HCT116 (cell line): ENCODE measurements at regions not wholly inside any gene's neighbourhood (a gene's known extent, or its start where the extent isn't known, plus 50 kb on each side); places are given as distances from the start of the nearest gene placed in this dataset.

Experiments
- ATAC-seq: fragments of 200-7000 bp; cut with Tn5 transposase; 2 replicates; pipeline ENCODE4 v1.9.1; 2020; ENCODE audit warnings: mild to moderate bottlenecking, moderate library complexity
- BruUV-seq: library from RNA; stranded (reverse); fragments of 400-500 nt; replicated peaks from 2 replicates; lab custom pipeline; 2021; lab: Mats Ljungman, UMichigan
- CTCF ChIA-PET: fragments of 300-600 bp; sonication (Branson Sonifier 250); formaldehyde crosslinking; loops from one replicate; lab custom pipeline; 2021; ENCODE audit warnings: antibody characterized with exemption; lab: Charles Lee
- POLR2A ChIA-PET: fragments of 300-600, 350-600 bp; sonication (Branson Sonifier 250); formaldehyde crosslinking; loops from one replicate; lab custom pipeline; 2021; ENCODE audit warnings: antibody characterized with exemption; lab: Charles Lee
- RAD21 ChIA-PET, 2 experiments: fragments of 300-600 bp; sonication (Branson Sonifier 250); formaldehyde crosslinking; loops; one replicate each; lab custom pipeline; 2023; ENCODE audit warnings: low total read pairs in 2 of 2; ENCODE audit not compliant: uncharacterized antibody in 2 of 2, unreplicated experiment in 2 of 2, low non-redundant PET in 1 of 2; lab: Charles Lee
- DNase-seq: peaks from one replicate; pipeline ENCODE4 v3.0.0-alpha.2; 2010; ENCODE audit warnings: low read depth, low spot score
- H2AFZ ChIP-seq: fragments of 200-600 bp; shearing (Covaris generic), sonication (generic); 2 replicates; pipeline ENCODE4 v1.6.1; 2017; ENCODE audit warnings: low read depth, mixed run types, mixed read lengths, antibody characterized with exemption, low read length; ENCODE audit not compliant: poor library complexity, severe bottlenecking
- H3K27ac ChIP-seq: 2 replicates; pipeline ENCODE4 v1.5.1; 2012; ENCODE audit warnings: low read depth, low read length
- H3K27me3 ChIP-seq: fragments of 200-600 bp; sonication (generic); 2 replicates; pipeline ENCODE4 v1.6.1; 2016; ENCODE audit warnings: mixed run types, low read length, mixed read lengths; ENCODE audit not compliant: insufficient read depth
- H3K36me3 ChIP-seq, 2 experiments: fragments of 200-500 bp in 1 of 2; fragments of 200-600 bp in 1 of 2; sonication (Bioruptor generic) in 1 of 2; sonication (generic) in 1 of 2; 2 replicates each; pipeline versions ENCODE4 v1.5.1 to v1.6.1; 2014 to 2016; ENCODE audit warnings: low read length in 2 of 2, inconsistent platforms in 1 of 2, mixed read lengths in 1 of 2, mixed run types in 1 of 2; ENCODE audit not compliant: insufficient read depth in 2 of 2, control insufficient read depth in 1 of 2
- H3K4me1 ChIP-seq, 2 experiments: fragments of 200-600 bp in 1 of 2; sonication (generic) in 1 of 2; 2 replicates each; pipeline versions ENCODE4 v1.5.1 to v1.6.1; 2012 to 2017; ENCODE audit warnings: low read length in 2 of 2, inconsistent platforms in 1 of 2, mild to moderate bottlenecking in 1 of 2, mixed read lengths in 1 of 2, mixed run types in 1 of 2, moderate library complexity in 1 of 2; ENCODE audit not compliant: insufficient read depth in 2 of 2, control insufficient read depth in 1 of 2
- H3K4me2 ChIP-seq: fragments of 200-600 bp; sonication (generic); 2 replicates; pipeline ENCODE4 v1.6.1; 2017; ENCODE audit warnings: mixed run types, low read length, mixed read lengths
- H3K4me3 ChIP-seq, 2 experiments: fragments of 200-600 bp in 1 of 2; sonication (generic) in 1 of 2; replicated peaks in 1 of 2; 2 replicates each; pipeline ENCODE4 v1.5.1; 2011 to 2016; ENCODE audit warnings: low read length in 2 of 2, control low read depth in 1 of 2, low read depth in 1 of 2, mild to moderate bottlenecking in 1 of 2, mixed read lengths in 1 of 2, mixed run types in 1 of 2
- H3K79me2 ChIP-seq: fragments of 200-600 bp; sonication (generic); 2 replicates; pipeline ENCODE4 v1.6.1; 2017; ENCODE audit warnings: mild to moderate bottlenecking, mixed run types, low read length, moderate library complexity, mixed read lengths; ENCODE audit not compliant: insufficient read depth
- H3K9ac ChIP-seq: fragments of 200-600 bp; sonication (generic); 2 replicates; pipeline ENCODE4 v1.6.1; 2016; ENCODE audit warnings: low read length, mixed read lengths
- H3K9me2 ChIP-seq: fragments of 200-600 bp; sonication (generic), shearing (Covaris generic); 2 replicates; pipeline ENCODE4 v1.6.1; 2017; ENCODE audit warnings: mixed run types, mild to moderate bottlenecking, moderate library complexity; ENCODE audit not compliant: insufficient read depth
- H3K9me3 ChIP-seq, 2 experiments: fragments of 200-500 bp in 1 of 2; fragments of 200-600 bp in 1 of 2; sonication (Bioruptor generic) in 1 of 2; sonication (generic) in 1 of 2; 2 replicates each; pipeline ENCODE4 v1.6.1; 2014 to 2017; ENCODE audit warnings: low read length in 2 of 2, mixed read lengths in 2 of 2, inconsistent platforms in 1 of 2, low read depth in 1 of 2, mild to moderate bottlenecking in 1 of 2, mixed run types in 1 of 2, moderate library complexity in 1 of 2; ENCODE audit not compliant: control insufficient read depth in 1 of 2, insufficient read depth in 1 of 2
- H4K20me1 ChIP-seq: fragments of 200-600 bp; sonication (generic), shearing (Covaris generic); 2 replicates; pipeline ENCODE4 v1.6.1; 2017; ENCODE audit warnings: mixed run types, mild to moderate bottlenecking, moderate library complexity; ENCODE audit not compliant: insufficient read depth
- CBX3 ChIP-seq: IDR thresholded peaks from 2 replicates; pipeline ENCODE4 v1.6.1; 2012; ENCODE audit warnings: low read depth
- EGR1 ChIP-seq: IDR thresholded peaks from 2 replicates; pipeline ENCODE4 v1.6.1; 2012; ENCODE audit warnings: low read depth
- ELF1 ChIP-seq: IDR thresholded peaks from 2 replicates; pipeline ENCODE4 v1.6.1; 2012; ENCODE audit warnings: low read depth, borderline replicate concordance
- EZH2phosphoT487 ChIP-seq: fragments of 200-600 bp; IDR thresholded peaks from 2 replicates; pipeline ENCODE4 v1.6.1; 2018; ENCODE audit warnings: antibody characterized with exemption, borderline replicate concordance
- FOSL1 ChIP-seq: IDR thresholded peaks from 2 replicates; pipeline ENCODE4 v1.6.1; 2012; ENCODE audit warnings: low read depth
- JUND ChIP-seq: IDR thresholded peaks from 2 replicates; pipeline ENCODE4 v1.6.1; 2012
- POLR2A ChIP-seq: IDR thresholded peaks from 2 replicates; pipeline ENCODE4 v1.7.0; 2011; ENCODE audit warnings: borderline replicate concordance; ENCODE audit not compliant: insufficient read depth, insufficient read length; ENCODE audit errors: extremely low read depth
- POLR2AphosphoS5 ChIP-seq: IDR thresholded peaks from 2 replicates; pipeline ENCODE4 v1.6.1; 2011; ENCODE audit warnings: mild to moderate bottlenecking, low read depth, low read length, moderate library complexity
- RAD21 ChIP-seq: IDR thresholded peaks from 2 replicates; pipeline ENCODE4 v1.6.1; 2012; ENCODE audit warnings: low read depth, mild to moderate bottlenecking
- SIN3A ChIP-seq: IDR thresholded peaks from 2 replicates; pipeline ENCODE4 v1.6.1; 2012; ENCODE audit warnings: low read depth
- SP1 ChIP-seq: IDR thresholded peaks from 2 replicates; pipeline ENCODE4 v1.6.1; 2012; ENCODE audit warnings: low read depth
- SRF ChIP-seq: IDR thresholded peaks from 2 replicates; pipeline ENCODE4 v1.6.1; 2012; ENCODE audit warnings: low read depth
- TCF7L2 ChIP-seq: IDR thresholded peaks from 2 replicates; pipeline ENCODE4 v1.7.0; 2011; ENCODE audit warnings: borderline replicate concordance, inconsistent platforms; ENCODE audit not compliant: insufficient read depth, insufficient read length; ENCODE audit errors: extremely low read depth
- YY1 ChIP-seq: IDR thresholded peaks from 2 replicates; pipeline ENCODE4 v1.6.1; 2011; ENCODE audit warnings: low read length, low read depth, moderate library complexity, mild to moderate bottlenecking; ENCODE audit not compliant: insufficient replicate concordance; ENCODE audit errors: extremely low read depth
- ZNF274 ChIP-seq: fragments of 200-500 bp; sonication (Bioruptor generic); IDR thresholded peaks from 2 replicates; pipeline ENCODE4 v1.6.1; 2014; ENCODE audit warnings: mild to moderate bottlenecking, low read depth, low read length, inconsistent platforms
- intact Hi-C: fragments of 100-400 bp; cut with micrococcal nuclease; formaldehyde crosslinking; loops from 2 replicates; pipeline ENCODE4 v1.10.0; 2022
- TF ChIP-seq, protein P1 (sequence below): IDR thresholded peaks from 2 replicates; pipeline ENCODE4 v1.6.1; 2012
- TF ChIP-seq, protein P2 (sequence below): IDR thresholded peaks from 2 replicates; pipeline ENCODE4 v1.6.1; 2011; ENCODE audit warnings: mild to moderate bottlenecking, low read length, moderate library complexity; ENCODE audit not compliant: insufficient replicate concordance; ENCODE audit errors: extremely low read depth
- TF ChIP-seq, protein P3 (sequence below): IDR thresholded peaks from 2 replicates; pipeline ENCODE4 v1.6.1; 2012
- TF ChIP-seq, protein P4 (sequence below): IDR thresholded peaks from 2 replicates; pipeline ENCODE4 v1.6.1; 2012; ENCODE audit warnings: low read depth

DNA sequence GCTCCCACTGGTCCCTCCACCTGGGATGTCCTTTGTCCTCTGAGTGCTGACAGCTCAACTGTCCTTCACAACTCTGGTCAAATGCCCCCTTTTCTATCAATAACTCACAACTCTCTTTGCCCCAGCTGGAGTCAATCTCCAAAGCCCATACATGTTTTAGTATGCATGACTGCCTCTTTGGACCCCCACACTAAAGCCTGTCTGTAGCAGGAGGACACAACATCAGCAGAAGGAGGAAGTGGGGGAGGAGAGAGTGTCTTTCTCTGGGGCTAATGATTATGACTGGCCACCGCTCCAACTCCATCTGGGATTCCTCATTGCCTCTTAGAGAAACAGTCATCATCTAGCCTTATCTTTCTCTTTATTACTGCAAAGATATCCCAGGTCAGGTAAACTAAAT, 186.6 kb upstream of the FGGY start:
- H3K4me3 ChIP-seq, result no peak overlapping the region
- BruUV-seq, result no TSS peak

More for the DNA sequence above, 186.6 kb upstream of the FGGY start:
- no peaks in the 10 kb centered on the region for H3K9me2 ChIP-seq
- ChIA-PET RAD21 (no interaction called here), POLR2A (no interaction called here), CTCF (no interaction called here)
- H3K4me2 ChIP-seq, result no peak overlapping the region
- H3K9me3 ChIP-seq, result no peaks in the 10 kb centered on the region
- H3K36me3 ChIP-seq, result no peaks in the 10 kb centered on the region
- TF ChIP-seq RAD21 (no peak), YY1 (no peak), EZH2phosphoT487 (no peak), JUND (no peak), CBX3 (no peak), SP1 (no peak), SRF (no peak), FOSL1 (no peak), TCF7L2 (no peak), POLR2A (no peak), EGR1 (no peak), ELF1 (no peak), POLR2AphosphoS5 (no peak), SIN3A (no peak), ZNF274 (no peak)
- TF ChIP-seq, protein P1, sequence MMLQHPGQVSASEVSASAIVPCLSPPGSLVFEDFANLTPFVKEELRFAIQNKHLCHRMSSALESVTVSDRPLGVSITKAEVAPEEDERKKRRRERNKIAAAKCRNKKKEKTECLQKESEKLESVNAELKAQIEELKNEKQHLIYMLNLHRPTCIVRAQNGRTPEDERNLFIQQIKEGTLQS, result no peak
- TF ChIP-seq, protein P2, sequence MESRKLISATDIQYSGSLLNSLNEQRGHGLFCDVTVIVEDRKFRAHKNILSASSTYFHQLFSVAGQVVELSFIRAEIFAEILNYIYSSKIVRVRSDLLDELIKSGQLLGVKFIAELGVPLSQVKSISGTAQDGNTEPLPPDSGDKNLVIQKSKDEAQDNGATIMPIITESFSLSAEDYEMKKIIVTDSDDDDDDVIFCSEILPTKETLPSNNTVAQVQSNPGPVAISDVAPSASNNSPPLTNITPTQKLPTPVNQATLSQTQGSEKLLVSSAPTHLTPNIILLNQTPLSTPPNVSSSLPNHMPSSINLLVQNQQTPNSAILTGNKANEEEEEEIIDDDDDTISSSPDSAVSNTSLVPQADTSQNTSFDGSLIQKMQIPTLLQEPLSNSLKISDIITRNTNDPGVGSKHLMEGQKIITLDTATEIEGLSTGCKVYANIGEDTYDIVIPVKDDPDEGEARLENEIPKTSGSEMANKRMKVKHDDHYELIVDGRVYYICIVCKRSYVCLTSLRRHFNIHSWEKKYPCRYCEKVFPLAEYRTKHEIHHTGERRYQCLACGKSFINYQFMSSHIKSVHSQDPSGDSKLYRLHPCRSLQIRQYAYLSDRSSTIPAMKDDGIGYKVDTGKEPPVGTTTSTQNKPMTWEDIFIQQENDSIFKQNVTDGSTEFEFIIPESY, result no peak
- TF ChIP-seq, protein P3, sequence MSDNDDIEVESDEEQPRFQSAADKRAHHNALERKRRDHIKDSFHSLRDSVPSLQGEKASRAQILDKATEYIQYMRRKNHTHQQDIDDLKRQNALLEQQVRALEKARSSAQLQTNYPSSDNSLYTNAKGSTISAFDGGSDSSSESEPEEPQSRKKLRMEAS, result no peak
- TF ChIP-seq, protein P4, sequence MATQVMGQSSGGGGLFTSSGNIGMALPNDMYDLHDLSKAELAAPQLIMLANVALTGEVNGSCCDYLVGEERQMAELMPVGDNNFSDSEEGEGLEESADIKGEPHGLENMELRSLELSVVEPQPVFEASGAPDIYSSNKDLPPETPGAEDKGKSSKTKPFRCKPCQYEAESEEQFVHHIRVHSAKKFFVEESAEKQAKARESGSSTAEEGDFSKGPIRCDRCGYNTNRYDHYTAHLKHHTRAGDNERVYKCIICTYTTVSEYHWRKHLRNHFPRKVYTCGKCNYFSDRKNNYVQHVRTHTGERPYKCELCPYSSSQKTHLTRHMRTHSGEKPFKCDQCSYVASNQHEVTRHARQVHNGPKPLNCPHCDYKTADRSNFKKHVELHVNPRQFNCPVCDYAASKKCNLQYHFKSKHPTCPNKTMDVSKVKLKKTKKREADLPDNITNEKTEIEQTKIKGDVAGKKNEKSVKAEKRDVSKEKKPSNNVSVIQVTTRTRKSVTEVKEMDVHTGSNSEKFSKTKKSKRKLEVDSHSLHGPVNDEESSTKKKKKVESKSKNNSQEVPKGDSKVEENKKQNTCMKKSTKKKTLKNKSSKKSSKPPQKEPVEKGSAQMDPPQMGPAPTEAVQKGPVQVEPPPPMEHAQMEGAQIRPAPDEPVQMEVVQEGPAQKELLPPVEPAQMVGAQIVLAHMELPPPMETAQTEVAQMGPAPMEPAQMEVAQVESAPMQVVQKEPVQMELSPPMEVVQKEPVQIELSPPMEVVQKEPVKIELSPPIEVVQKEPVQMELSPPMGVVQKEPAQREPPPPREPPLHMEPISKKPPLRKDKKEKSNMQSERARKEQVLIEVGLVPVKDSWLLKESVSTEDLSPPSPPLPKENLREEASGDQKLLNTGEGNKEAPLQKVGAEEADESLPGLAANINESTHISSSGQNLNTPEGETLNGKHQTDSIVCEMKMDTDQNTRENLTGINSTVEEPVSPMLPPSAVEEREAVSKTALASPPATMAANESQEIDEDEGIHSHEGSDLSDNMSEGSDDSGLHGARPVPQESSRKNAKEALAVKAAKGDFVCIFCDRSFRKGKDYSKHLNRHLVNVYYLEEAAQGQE, result no peak
- no peak overlapping the region for H2AFZ ChIP-seq
- DNase-seq, result no peak
- no peak overlapping the region for H3K9ac ChIP-seq
- H3K79me2 ChIP-seq, result no peaks in the 10 kb centered on the region
- intact Hi-C loops, result no loop called here
- H3K27ac ChIP-seq, result no peak overlapping the region
- no peak for ATAC-seq
- no peaks in the 10 kb centered on the region for H3K4me1 ChIP-seq
- H3K27me3 ChIP-seq, result no peaks in the 10 kb centered on the region
- no peaks in the 10 kb centered on the region for H4K20me1 ChIP-seq
